GM12873 (cell line): ENCODE measurements at regions not wholly inside any gene's neighbourhood (a gene's known extent, or its start where the extent isn't known, plus 50 kb on each side); places are given as distances from the start of the nearest gene placed in this dataset.

ENCODE experiments used
- TF ChIP-seq, protein P1 (sequence below): IDR thresholded peaks from 2 replicates; pipeline ENCODE4 v1.5.1; 2012; ENCODE audit warnings: low read depth, mild to moderate bottlenecking, moderate library complexity, low read length, control low read depth; ENCODE audit not compliant: insufficient read depth; ENCODE audit errors: missing control alignments

DNA sequence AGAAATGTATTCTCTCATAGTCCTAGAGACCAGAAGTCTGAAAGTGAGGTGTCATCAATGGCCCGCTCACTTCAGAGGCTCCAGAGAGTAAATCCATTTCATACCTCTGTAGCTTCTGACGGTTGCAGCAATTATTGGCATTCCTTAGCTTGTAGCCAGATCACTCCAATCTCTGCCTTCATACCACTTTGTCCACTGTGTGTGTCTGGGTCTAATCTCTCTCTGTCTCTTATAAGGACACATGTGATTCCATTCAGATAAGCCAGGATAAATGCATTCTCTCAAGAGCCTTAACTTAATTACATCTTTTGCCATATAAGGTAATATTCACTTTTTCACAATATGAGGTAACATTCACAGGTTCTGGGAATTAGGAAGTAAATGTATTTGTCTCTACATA lies 365.7 kb downstream of the GXYLT1 start:
- TF ChIP-seq, protein P1, sequence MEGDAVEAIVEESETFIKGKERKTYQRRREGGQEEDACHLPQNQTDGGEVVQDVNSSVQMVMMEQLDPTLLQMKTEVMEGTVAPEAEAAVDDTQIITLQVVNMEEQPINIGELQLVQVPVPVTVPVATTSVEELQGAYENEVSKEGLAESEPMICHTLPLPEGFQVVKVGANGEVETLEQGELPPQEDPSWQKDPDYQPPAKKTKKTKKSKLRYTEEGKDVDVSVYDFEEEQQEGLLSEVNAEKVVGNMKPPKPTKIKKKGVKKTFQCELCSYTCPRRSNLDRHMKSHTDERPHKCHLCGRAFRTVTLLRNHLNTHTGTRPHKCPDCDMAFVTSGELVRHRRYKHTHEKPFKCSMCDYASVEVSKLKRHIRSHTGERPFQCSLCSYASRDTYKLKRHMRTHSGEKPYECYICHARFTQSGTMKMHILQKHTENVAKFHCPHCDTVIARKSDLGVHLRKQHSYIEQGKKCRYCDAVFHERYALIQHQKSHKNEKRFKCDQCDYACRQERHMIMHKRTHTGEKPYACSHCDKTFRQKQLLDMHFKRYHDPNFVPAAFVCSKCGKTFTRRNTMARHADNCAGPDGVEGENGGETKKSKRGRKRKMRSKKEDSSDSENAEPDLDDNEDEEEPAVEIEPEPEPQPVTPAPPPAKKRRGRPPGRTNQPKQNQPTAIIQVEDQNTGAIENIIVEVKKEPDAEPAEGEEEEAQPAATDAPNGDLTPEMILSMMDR = no peak

DNA sequence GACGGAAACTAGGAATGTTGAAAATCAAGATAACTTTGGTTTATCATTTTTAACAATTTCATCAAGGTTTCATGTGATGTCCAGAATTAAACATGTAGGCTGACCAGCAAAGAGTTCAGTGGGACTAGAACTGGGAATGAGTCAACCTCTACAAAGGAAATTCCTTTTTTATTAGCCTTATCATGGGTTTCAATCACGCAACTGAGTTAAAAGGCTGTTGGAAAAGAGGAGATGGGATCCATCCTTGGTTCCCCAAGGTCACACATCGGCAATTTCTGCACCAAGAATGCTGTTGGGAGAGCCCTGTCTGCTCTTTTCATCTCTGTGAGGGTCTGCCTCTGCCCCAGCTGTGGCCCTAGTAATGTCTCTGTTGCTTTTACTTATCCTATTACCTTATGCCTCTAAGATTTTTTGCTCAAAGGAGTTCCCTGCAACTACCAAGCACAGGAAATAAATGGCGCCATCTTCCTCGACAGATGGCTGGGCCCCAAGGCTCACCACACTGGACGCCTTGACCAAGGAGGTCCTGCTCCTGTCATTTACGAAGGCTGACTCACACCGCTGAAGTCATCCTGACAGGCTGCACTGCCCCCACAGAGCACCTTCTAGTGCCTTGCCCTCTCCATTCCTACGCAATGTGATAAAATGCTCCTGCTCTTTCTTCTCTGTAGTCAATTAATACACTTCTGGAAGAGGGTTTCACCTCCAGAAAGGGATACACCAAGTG lies 367.4 kb downstream of the GXYLT1 start:
- TF ChIP-seq, protein P1 = no peak

DNA sequence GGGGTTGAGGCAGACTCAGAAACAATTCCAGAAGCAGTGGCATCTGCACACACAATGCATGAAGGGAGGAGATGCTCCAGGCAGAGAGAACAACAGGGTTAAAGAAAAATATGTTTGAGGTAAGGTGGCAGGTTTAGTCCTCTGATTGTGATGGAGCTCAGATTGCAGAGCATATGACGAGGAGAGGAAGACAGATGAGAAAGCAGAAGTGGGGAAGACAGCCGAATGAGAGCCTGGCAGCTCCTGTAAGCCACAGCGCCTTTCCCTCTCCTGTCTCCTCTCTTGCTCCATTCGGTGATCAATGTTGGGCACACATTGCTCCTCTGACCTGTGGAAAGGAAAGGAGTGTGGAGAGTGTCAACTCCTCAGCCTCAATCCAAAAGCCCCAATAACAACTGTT lies 372.2 kb downstream of the GXYLT1 start:
- TF ChIP-seq, protein P1 = no peak

DNA sequence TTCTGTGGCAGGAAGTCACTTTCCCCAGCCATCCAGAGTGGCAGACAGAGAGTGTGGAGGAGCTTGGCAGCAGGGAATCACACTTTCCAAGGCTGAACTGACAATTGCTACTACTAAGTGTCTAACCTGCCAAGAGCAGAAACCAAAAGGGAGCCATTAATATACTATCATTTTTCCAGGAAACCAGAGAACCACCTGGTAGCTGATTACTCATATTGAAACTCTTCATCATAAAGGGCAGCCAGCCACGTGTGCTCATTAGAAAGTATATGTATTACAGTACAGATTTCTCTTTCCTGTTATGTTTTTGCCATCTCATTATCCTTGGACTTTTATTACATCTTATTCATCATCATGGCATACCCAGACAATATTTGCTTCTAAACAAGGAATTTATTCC lies 374.9 kb downstream of the GXYLT1 start:
- TF ChIP-seq, protein P1 = no peak

DNA sequence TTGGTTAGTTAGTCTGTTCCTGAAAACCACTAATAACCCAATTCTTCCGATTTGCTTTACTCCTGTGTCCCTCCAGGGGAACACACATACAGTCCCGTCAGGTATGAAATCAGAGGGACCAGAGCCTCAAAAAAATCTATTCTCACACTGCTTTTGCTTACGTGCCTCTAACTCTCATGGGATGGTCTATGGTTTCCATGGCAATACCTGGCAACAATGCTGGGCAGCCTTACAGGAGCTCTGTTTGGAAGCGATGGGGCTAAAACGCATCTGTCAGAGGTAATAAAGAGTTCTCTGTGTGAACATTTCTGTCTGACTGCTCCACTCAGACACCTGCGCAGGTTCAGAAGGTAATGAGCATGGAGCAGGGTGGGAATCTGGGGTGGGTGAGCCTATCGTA lies 376.2 kb downstream of the GXYLT1 start:
- TF ChIP-seq, protein P1 = no peak

DNA sequence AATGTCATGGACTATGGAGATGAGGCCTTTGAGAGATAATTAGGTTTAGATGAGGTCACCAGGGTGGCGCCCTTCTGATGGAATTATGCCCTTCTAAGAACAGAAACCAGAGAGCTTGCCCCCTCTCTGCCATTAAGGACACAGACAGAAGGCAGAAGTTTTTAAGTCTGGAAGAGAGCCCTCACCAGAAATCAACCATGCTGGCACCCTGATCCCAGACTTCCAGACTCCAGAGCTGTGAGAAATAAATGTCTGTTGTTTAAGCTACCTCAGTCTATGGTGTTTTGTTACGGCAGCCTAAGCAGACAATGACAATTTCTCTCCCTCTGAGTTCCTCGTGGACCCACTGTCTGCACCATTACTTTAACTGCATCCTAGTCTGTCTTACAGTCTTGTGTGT lies 382.0 kb downstream of the GXYLT1 start:
- TF ChIP-seq, protein P1 = no peak

DNA sequence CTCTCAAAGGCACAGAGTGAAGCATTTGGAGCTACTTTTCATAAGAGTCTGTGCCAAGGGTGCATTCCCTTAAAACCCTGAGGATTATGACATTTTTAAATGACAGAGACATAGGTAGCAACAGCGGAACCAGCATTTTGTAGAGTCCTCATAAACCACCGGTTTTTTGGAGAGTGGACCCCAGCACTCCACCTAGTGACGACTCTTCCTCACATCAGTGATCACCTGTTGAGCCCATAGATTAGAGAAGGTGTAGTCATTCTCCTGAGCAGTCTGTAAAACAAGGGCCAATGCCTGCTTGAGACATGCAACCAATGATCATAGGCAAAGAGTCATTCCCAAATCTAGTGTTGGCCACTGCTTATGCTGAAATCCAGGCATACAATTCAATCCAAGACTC lies 399.1 kb downstream of the GXYLT1 start:
- TF ChIP-seq, protein P1 = no peak
